OCI-LY3 (cell line): ENCODE measurements at regions not wholly inside any gene's neighbourhood (a gene's known extent, or its start where the extent isn't known, plus 50 kb on each side); places are given as distances from the start of the nearest gene placed in this dataset.

Experiments used
- CTCF ChIP-seq: fragments of 200-600, 300-600 bp; sonication (generic); IDR thresholded peaks from 2 replicates; pipeline ENCODE4 v1.5.1; 2014; ENCODE audit warnings: antibody characterized with exemption, low read length, low read depth
- EZH2phosphoT487 ChIP-seq: fragments of 200-600 bp; shearing (Covaris generic); IDR thresholded peaks from 2 replicates; pipeline ENCODE4 v1.6.1; 2018; ENCODE audit warnings: antibody characterized with exemption, mixed run types, low read depth

GRCh38 chr5:56492812-56493211, 259.7 kb upstream of the ANKRD55 start:
- TF ChIP-seq CTCF (no peak), EZH2phosphoT487 (no peak)
